SU-DHL-6 (cell line): ENCODE measurements at regions not wholly inside any gene's neighbourhood (a gene's known extent, or its start where the extent isn't known, plus 50 kb on each side); places are given as distances from the start of the nearest gene placed in this dataset.

Source experiments
- CTCF ChIP-seq: fragments of 200-600 bp; sonication (generic); IDR thresholded peaks from one replicate; pipeline ENCODE4 v1.5.1; 2017; ENCODE audit warnings: antibody characterized with exemption, mild to moderate bottlenecking, low read length, moderate library complexity; ENCODE audit not compliant: insufficient read depth, poor library complexity, severe bottlenecking
- EZH2phosphoT487 ChIP-seq: fragments of 200-600 bp; sonication (generic), shearing (Covaris generic); conservative IDR thresholded peaks from 2 replicates; pipeline ENCODE4 v1.6.1; 2018; ENCODE audit warnings: mild to moderate bottlenecking, antibody characterized with exemption, low read length, moderate library complexity, mixed read lengths

- TF ChIP-seq CTCF (no peak), EZH2phosphoT487 (no peak)
Measured at GRCh38 chr12:66900616-66901015, 221.7 kb upstream of the GRIP1 start.
